Islet of Langerhans (tissue), 1 donor: ENCODE measurements at regions not wholly inside any gene's neighbourhood (a gene's known extent, or its start where the extent isn't known, plus 50 kb on each side); places are given as distances from the start of the nearest gene placed in this dataset.

Experiments used
- FAIRE-seq: peaks from one replicate; lab custom pipeline; 2011; peaks lifted over from hg19 to GRCh38; lab: Jason Lieb, UNC

DNA sequence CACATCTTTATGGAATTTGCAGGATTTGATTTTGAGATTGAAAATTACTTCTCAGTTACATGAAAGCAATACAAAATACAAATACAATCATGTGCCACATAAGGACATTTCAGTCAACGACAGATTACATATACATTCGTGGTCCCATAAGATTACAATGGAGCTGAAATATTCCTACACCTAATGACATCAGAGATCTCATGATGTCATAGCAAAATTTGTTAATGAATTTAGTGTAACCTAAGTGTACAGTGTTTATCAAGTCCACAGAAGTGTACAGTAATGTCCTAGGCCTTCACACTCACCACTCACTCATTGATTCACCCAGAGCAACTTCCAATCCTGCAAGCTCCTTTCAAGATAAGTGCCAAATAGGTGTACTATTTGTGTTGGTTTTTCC, 126.5 kb downstream of the GPAM start:
- FAIRE-seq = no peak

DNA sequence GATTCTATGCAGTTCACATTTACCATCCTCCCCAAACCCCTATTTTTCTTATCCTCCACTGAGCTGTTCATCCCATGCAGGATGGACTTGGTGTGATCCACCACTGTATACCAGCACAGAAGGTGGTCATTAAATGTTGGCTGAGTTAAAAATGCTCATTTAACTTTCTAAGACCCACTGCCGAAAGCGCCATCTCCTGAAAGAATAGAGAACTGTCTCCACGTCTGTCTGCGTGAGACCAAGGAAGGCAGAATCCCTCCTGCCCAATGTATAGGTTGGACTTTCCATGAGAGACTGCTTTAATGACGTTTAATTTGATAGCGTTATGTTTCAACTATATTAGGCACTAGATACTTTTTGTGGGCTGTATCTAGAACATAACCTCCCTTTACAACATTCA, 124.3 kb downstream of the GPAM start:
- no peak for FAIRE-seq

GRCh38 chr10:112071596-112072133, 111.9 kb downstream of the GPAM start:
- no peak for FAIRE-seq

DNA sequence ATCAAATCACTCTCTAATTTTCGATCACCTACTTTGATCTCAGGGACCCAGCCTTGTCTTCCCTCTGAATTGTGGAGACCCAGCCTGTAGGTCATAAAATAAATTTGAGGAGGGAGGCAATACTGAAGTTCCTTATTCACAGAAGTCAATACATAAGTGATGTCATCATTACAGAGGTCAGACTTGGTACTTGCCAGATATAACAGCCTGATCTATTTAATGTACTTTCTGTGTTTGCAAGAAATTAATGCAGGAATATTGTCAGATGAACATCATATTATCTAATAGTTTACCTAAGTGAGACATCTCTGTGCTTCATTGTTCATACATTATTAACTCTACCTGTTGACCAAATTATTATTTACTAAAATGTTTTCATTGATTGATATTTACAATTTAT, 105.6 kb downstream of the GPAM start:
- no peak for FAIRE-seq

GRCh38 chr10:112080231-112080630, 103.3 kb downstream of the GPAM start:
- FAIRE-seq = no peak

DNA sequence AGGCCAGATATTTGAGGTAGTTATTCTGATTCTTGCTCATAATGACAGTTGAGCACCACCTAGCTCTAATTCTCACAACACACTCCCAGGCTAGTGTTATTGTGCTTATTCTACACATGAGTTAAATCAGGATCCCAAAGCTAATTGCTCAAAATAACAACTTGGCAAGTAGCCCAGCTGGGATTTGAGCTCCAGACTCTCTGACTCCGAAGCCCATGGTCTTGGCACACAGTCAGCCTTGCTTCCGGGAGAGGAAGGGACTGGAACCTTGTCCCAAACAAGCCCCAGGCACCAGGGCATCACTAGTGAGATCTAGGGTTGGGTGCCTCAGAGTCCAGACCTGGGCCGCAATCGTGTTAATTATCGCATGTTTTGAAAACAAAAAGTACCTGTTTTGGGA, 101.4 kb downstream of the GPAM start:
- FAIRE-seq = no peak

GRCh38 chr10:112083472-112083871, 100.1 kb downstream of the GPAM start:
- no peak for FAIRE-seq

GRCh38 chr10:112087953-112088456, 95.6 kb downstream of the GPAM start:
- no peak for FAIRE-seq

DNA sequence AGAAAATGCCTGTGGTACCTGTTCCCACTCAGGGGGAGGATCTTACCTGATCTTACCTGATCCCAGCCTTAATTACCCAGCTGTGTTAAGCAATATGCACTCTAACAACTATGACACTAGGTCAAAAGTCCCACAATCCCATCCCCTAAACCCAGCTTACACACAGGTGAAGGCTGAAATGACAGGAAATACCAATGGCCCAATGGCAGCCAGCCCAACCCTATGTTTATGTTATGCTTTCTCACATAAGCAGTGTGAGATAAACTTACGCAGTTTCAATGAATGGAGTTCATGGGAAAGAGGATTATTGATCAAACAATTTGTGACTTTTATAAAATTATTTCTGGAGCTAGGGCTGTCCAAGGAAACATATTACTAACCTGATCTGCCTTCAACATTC, 91.9 kb downstream of the GPAM start:
- no peak for FAIRE-seq

DNA sequence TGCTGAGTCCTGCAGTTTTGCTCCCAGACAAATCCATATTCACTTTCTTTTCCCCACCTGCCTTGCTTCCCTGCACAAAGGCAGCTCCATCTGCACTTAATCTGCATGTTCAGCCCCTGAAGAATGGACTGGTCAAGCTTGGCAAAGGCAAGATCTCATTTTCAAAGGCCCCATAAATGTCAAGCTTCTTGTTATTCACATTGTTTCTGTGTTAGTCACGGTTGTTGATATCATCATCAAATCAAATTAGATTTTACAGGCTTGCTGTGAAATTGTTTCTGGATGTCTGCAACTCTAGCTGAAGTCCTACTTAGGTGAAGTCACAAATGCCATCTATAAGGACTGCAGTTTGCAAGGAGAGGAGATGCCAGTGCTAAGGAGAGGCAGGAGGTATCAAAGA, 91.0 kb downstream of the GPAM start:
- FAIRE-seq = no peak

- no peak for FAIRE-seq
Observed at GRCh38 chr10:112094984-112095383, 88.6 kb downstream of the GPAM start.

DNA sequence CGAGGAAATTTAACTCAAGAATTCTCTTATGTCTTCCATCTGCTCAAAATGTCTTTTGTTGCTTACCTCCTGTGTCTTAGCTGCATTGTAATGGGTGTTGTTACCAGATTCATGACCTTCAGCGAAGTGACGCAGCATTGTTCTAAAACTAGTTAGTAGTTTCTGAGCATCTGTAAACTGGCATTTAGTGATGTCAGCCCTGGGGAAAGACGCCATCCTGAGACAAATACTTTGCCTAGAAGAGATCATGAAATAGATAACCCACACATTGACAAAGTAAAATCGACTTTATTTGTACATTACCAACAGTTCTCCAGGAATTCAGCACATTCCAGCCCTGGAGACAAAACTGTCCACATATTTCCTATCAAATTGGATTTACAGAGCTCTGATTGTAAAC, 87.8 kb downstream of the GPAM start:
- no peak for FAIRE-seq

DNA sequence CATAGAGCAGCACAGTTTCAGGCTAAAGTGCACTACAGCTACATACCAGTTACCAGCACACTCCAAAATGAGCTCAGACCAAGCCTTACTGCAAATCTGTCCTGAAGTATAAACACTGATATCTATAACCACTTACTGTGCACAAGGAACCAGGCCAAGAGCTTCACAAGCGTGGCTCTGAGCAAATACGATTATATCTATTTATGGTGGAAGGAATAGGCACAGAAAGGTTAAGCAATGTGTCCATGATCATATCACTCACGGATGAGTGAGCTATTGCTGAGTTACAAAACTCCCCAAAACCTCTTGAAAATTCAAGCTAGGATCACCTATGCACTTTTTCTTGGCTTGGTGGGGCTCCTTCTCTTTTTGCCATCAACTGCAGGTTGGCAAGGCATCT, 84.9 kb downstream of the GPAM start:
- no peak for FAIRE-seq
